ENCODE measurements at regions not wholly inside any gene's neighbourhood (a gene's known extent, or its start where the extent isn't known, plus 50 kb on each side); places are given as distances from the start of the nearest gene placed in this dataset.

- TF ChIP-seq POLR2AphosphoS5 (IDR thresholded peaks at IDR 0.05; ENCODE audit: low read depth, low read length) (no peak), REST (IDR thresholded peaks at IDR 0.05; ENCODE audit: insufficient read depth in 1 of 2, low read depth in 2 of 2, low read length in 2 of 2) (no peak), TAF1 (IDR thresholded peaks at IDR 0.05; ENCODE audit: borderline replicate concordance, insufficient read depth, low read length) (no peak), SIN3A (IDR thresholded peaks at IDR 0.05; ENCODE audit: borderline replicate concordance, insufficient read depth, low read length) (no peak)
Observed at GRCh38 chr15:70437882-70438451, 325.4 kb downstream of the UACA start.
